ENCODE measurements at regions not wholly inside any gene's neighbourhood (a gene's known extent, or its start where the extent isn't known, plus 50 kb on each side); places are given as distances from the start of the nearest gene placed in this dataset.
A peak's percentile ranks its signal among the peaks of the same experiment; 100 is the strongest.

- no peak for DNase-seq (ENCODE audit: low read depth in 2 of 2)
These were observed 281.9 kb upstream of the ANKRD55 start for GRCh38 chr5:56515011-56515410.

GRCh38 chr5:56514245-56514644, 281.1 kb upstream of the ANKRD55 start:
- DNase-seq (ENCODE audit: low read depth in 2 of 2), result no peak

DNA sequence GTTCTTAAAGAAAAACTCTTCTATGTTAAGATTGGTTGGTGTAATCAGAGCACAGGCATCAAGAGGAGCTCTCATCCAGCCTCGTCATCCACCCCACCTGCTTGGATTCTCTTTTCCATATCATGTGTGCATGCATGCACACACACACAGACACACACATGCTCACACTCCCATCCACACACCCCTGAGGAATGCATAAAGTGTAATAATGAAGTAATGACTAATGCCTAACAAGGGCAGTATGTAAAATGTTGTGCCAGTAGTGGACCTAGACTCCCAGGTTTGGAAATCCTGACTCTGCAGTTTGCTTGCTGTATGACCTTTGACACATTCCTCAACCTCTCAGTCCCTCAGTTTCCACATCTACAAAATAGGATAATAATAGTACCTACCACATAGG, 280.0 kb upstream of the ANKRD55 start:
- DNase-seq (ENCODE audit: low read depth in 2 of 2), result no peak

DNA sequence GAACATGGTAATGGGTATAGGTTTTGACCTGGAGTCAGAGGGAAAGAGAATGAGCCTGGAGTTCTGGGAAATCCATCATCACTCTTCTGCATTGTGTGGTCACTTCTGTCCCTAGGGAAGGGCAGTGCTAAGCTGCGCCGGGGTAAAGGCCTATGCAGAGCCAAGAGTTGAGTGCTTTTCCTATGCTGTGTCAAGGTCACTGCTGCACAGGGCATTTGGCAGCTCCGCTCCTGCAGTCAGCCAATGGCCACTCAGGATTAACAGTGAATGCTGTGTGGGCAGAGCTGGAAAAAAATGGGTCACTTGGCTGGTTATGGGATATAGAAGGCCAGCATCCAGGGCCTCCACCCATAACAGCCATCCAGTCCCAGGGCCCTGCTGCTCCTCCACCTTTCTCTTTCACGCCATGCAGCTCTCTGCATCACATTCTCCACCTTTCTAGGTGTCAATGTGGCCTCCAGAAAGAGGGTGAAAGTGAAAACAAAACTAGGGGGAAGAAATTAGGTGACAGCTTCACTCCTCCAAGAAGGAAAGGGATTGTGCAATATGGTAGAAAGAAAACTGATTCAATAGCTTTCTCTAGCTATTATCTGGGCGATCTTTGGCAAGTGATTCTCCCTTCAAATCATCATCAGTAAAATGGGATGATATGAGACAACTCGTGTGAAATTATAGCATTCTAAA, 279.3 kb upstream of the ANKRD55 start:
- no peak for DNase-seq (ENCODE audit: low read depth in 2 of 2)

GRCh38 chr5:56511326-56511841, 278.3 kb upstream of the ANKRD55 start:
- no peak for DNase-seq (ENCODE audit: low read depth in 2 of 2)

DNA sequence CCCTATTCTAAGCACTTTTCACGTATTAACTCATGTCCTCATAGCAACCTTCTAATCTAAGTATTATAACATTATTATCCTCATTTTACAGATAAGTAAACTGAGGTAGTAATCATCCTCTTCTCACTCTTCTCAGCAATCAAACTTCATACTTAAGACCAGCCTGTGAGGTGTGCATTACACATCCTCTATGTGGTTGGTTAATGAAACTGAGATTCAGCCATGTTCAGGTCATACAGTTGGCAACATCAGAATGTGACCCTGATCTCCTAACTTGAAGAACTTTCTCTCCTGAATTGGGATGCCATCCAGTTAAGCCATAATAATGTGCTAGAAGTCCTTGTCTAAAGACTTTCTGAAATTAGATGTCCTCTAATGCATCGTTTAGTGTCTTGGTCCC, 275.1 kb upstream of the ANKRD55 start:
- no peak for DNase-seq (ENCODE audit: low read depth in 2 of 2)

GRCh38 chr5:56507351-56507930, 274.3 kb upstream of the ANKRD55 start:
- no peak for DNase-seq (ENCODE audit: low read depth in 2 of 2)

- DNase-seq (ENCODE audit: low read depth in 2 of 2), result no peak
These were observed 273.3 kb upstream of the ANKRD55 start for GRCh38 chr5:56506211-56506965.

DNA sequence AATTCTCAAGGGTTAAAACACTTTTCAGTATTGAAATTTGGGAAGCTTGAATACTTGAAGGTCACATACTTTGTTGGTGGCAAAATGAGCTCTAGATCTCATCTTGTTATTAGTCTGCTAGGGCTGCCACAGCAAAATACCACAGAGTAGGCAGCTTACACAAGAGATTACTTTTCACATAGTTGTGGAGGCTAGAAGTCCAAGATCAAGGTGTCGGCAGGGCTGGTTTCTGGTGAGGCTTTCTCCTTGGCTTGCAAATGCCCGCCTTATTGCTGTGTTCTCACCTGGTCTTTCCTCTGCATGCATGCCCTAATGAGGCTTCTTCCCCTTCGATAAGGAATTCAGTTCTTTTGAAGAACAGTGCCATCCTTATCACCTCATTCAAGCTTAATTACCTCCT, 270.8 kb upstream of the ANKRD55 start:
- DNase-seq (ENCODE audit: low read depth in 2 of 2), result no peak

DNA sequence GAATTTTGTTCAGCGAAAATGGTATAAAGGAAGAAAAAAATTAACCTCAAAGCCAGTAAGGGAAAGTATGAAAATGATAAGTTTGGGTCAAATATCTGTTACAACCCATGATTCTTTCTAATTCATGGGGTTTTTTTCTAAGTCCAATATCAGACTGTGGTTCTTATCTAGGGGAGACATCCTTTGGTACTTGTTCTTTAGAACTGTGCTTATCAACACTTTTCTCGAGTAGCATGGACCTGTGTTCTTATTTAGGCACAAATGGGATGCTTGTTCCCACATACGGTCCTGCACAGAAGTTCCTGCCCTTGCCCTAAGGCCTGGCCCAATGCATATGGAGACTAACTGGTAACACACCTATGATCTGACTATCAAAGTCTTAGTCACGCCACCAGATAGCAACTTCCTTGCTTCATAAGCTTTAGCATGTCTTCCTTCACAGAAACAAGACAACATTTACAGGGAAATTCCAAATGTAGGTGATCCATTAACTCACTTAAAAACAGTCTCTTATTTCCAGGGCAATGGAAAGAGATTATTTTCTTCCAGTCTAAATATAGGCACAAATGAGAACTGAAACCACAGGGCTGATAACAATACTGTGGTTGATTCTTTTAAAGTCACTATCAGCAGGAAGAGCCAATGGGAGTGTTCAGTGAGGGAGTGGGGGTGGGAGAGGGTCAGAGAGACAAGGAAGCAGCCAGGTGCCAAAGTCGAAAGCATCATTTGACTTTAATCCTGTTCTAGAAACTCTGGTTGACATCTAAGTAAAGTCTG, 268.8 kb upstream of the ANKRD55 start:
- no peak for DNase-seq (ENCODE audit: low read depth in 2 of 2)

DNA sequence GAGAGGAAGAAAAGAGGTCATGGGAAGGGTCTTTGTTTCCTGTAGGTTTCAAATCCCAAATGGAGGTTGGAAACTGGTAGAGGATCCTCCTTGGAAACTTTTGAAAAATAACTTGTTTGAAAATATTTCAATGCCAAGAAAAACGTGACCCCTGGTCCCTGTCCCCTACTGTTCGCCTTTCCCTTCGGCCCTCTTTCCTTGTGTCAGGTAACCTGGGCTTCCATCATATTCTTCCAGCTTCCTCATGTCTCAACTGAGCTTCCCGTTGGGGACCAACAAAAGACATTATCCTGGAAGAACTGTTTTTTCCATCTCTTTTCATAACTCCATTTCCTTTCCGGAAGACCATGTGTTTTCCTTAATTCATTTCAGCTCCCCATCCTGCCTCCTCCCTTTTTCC, 266.8 kb upstream of the ANKRD55 start:
- DNase-seq (ENCODE audit: low read depth in 2 of 2), result no peak

GRCh38 chr5:56499491-56499890, 266.4 kb upstream of the ANKRD55 start:
- DNase-seq (ENCODE audit: low read depth in 2 of 2), result no peak

- DNase-seq (ENCODE audit: low read depth in 2 of 2), result no peak
These were observed 265.7 kb upstream of the ANKRD55 start for GRCh38 chr5:56498759-56499395.

DNA sequence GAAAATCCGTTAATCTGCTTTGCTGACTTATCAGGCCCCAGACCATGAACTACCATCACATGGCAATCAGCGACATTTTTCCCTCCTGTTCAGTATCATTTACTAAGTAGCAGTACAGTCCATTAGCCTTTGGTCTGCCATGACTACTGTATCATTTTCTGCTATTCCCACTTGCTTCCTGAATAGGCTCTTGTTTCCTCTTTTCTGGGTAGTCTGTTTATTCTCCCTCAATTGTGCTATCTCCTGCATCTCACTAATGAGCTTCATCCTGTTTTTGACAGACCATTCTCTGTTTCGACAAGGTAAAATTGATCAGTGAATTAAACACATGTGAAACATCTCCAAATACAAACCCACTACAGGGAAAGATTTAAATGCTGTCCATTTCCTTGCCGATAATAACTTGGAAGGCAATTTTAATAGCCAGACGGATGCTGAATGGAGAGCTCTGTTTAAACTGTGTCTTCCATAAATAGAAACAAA, 263.5 kb upstream of the ANKRD55 start:
- DNase-seq (ENCODE audit: low read depth in 2 of 2), result no peak

DNA sequence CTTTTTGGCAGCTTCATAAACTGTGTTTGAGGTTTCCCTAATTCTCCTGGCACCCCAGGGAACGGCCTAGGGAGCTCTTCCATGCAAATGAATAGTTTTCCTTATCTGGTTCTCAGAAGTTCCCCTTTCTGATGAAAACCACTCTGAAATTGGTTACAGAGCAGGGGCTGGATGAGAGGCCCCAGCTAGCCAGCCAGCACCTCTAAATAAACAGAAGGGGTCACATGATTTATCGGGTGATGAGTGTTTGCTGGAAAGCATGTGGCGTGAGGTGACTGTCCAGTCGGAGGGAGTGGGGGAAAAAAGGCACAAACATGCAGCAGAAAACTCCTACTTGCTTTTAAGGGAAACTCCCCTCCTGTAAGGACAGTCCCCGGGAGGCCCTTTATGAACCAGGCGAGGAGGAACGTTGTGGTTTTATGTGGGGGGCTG, 261.2 kb upstream of the ANKRD55 start:
- DNase-seq (ENCODE audit: low read depth in 2 of 2), result no peak

DNA sequence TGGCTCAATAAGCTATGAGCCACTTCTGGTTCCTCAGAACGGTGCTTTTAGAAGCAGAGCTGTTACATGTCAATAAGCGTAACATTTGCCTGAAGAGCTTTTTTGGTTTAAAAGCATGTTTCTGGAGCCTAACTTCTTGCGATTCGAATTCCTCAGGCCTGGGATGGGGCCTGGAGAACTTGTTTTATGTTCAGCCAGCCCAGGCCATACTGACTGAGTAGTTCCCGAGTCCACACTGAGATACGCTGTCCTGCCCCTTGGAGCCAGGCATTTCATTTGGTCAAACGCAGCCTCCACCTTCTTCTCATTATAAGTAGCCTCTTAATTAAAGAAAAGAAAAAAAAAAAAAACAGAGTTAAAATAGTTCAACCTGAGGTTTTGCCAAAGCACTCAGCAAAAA, 260.6 kb upstream of the ANKRD55 start:
- DNase-seq (ENCODE audit: low read depth in 2 of 2), result no peak

GRCh38 chr5:56493308-56493707, 260.2 kb upstream of the ANKRD55 start:
- no peak for DNase-seq (ENCODE audit: low read depth in 2 of 2)

DNA sequence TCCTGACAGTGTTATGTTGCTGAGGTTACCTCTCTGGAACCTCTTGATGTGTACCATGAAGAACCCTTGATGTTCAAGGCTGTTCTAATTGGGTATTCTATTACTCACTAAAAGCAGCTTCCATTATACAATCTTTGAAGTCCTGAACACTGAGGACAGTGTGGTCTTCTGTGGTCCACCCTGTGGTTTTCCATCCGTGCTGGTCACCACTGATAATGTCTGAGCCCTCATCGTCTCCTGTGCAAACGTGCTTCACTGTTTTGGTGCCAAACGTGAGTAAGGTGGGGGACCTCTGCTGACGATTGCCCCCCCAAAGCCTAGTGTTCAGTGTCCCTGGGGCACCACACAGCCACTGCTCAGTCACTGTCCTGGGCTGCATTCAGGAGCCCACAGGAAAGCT, 259.7 kb upstream of the ANKRD55 start:
- DNase-seq (ENCODE audit: low read depth in 2 of 2), result no peak

DNA sequence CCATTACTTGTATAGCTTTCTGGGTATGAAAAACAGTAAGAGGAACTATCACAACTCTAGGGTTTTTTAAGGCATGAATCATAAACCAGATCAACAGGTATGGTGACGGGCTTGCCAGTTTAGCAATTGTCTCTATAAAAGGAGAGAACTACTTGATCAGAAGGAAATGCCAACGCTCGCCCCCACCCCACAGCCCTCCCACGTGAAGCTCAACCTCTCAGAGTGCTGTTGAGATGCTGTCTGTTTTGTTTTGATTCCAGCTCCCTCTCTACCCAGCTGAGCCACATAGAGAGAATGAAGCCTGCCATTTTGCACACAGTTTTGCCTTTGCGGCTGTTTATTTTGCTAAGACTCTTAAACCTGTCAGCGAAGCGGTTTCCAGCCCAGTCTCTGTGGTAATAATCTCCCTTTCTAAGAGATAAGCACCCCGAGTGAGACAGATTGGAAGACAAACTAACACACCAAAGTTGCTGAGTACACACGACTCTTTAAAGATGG, 257.9 kb upstream of the ANKRD55 start:
- DNase-seq (ENCODE audit: low read depth in 2 of 2), result peak in 1 of 2 donors; percentile 25

- no peak for DNase-seq (ENCODE audit: low read depth in 2 of 2)
These were observed 256.1 kb upstream of the ANKRD55 start for GRCh38 chr5:56489272-56489671.

- no peak for DNase-seq (ENCODE audit: low read depth in 2 of 2)
These were observed 254.5 kb upstream of the ANKRD55 start for GRCh38 chr5:56487528-56488115.
